A549 (cell line): ENCODE measurements at regions not wholly inside any gene's neighbourhood (a gene's known extent, or its start where the extent isn't known, plus 50 kb on each side); places are given as distances from the start of the nearest gene placed in this dataset.

Experiments used
- CTCF ChIP-seq: fragments of >200 bp; sonication (Bioruptor Twin); formaldehyde crosslinking; IDR thresholded peaks from 3 replicates; pipeline ENCODE4 v1.5.1; 2016
- GATA3 ChIP-seq: IDR thresholded peaks from 2 replicates; pipeline ENCODE4 v1.6.1; 2012; ENCODE audit warnings: borderline replicate concordance
- RAD21 ChIP-seq, 2 experiments: fragments of >200 bp in 1 of 2; sonication (Bioruptor Twin) in 1 of 2; formaldehyde crosslinking in 1 of 2; IDR thresholded peaks in 1 of 2; conservative IDR thresholded peaks in 1 of 2; 2 replicates in 1 of 2; 3 replicates in 1 of 2; pipeline ENCODE4 v1.6.1; 2012 to 2018; ENCODE audit warnings: inconsistent platforms in 1 of 2
- RFX5 ChIP-seq: fragments of 450-650 bp; IDR thresholded peaks from 2 replicates; pipeline ENCODE4 v1.7.1; 2014; ENCODE audit warnings: antibody characterized with exemption, mild to moderate bottlenecking, moderate library complexity

GRCh38 chr3:146948985-146949384 is 343.8 kb upstream of the PLSCR5 start:
- TF ChIP-seq RAD21 (conservative IDR thresholded peaks at IDR 0.05 in 1 of 2, IDR thresholded peaks at IDR 0.05 in 1 of 2) (no peak), GATA3 (no peak), RFX5 (no peak), CTCF (no peak)
